GM12873 (cell line): ENCODE measurements at regions not wholly inside any gene's neighbourhood (a gene's known extent, or its start where the extent isn't known, plus 50 kb on each side); places are given as distances from the start of the nearest gene placed in this dataset.

Experiments
- CTCF ChIP-seq: IDR thresholded peaks from 2 replicates; pipeline ENCODE4 v1.5.1; 2012; ENCODE audit warnings: low read depth, mild to moderate bottlenecking, moderate library complexity, low read length, control low read depth; ENCODE audit not compliant: insufficient read depth; ENCODE audit errors: missing control alignments

- peak; percentile 92 for TF ChIP-seq CTCF
These were observed 71.8 kb upstream of the MAMDC2 start for GRCh38 chr9:69971643-69972449.

GRCh38 chr9:69975681-69976080 lies 68.0 kb upstream of the MAMDC2 start:
- TF ChIP-seq CTCF = no peak

- no peak for TF ChIP-seq CTCF
These were observed 67.5 kb upstream of the MAMDC2 start for GRCh38 chr9:69976152-69976551.

GRCh38 chr9:69980041-69980440 lies 63.6 kb upstream of the MAMDC2 start:
- no peak for TF ChIP-seq CTCF

- TF ChIP-seq CTCF = no peak
These were observed 63.1 kb upstream of the MAMDC2 start for GRCh38 chr9:69980591-69980990.

- TF ChIP-seq CTCF = no peak
These were observed 61.8 kb upstream of the MAMDC2 start for GRCh38 chr9:69981686-69982445.

- TF ChIP-seq CTCF = no peak
These were observed 58.8 kb upstream of the MAMDC2 start for GRCh38 chr9:69984831-69985230.
